GM12878 (cell line): ENCODE measurements at regions not wholly inside any gene's neighbourhood (a gene's known extent, or its start where the extent isn't known, plus 50 kb on each side); places are given as distances from the start of the nearest gene placed in this dataset.

Source experiments
- ATAC-seq: fragments of 200-7000 bp; cut with Tn5 transposase; 3 replicates; pipeline ENCODE4 v1.9.1; 2020; ENCODE audit warnings: mild to moderate bottlenecking, moderate library complexity
- BruUV-seq: library from RNA; stranded (reverse); fragments of 400-500 nt; replicated peaks from 2 replicates; lab custom pipeline; 2021; lab: Mats Ljungman, UMichigan
- CTCF ChIA-PET: fragments of 300-600 bp; sonication (Branson Sonifier 250); formaldehyde crosslinking; extraction: SDS; loops from one replicate; lab custom pipeline; 2021; ENCODE audit warnings: inconsistent platforms; lab: Yijun Ruan, JAX
- POLR2A ChIA-PET: fragments of 350-600 bp; formaldehyde crosslinking; extraction: SDS; loops from one replicate; lab custom pipeline; 2021; ENCODE audit warnings: inconsistent platforms; lab: Charles Lee
- RAD21 ChIA-PET: fragments of 300-600 bp; sonication (Branson Sonifier 250); formaldehyde crosslinking; loops from one replicate; lab custom pipeline; 2023; ENCODE audit warnings: antibody characterized with exemption; ENCODE audit not compliant: unreplicated experiment; lab: Charles Lee
- SMC1A ChIA-PET: fragments of 300-600 bp; sonication (Branson Sonifier 250); formaldehyde crosslinking; loops from one replicate; lab custom pipeline; 2023; ENCODE audit not compliant: unreplicated experiment, uncharacterized antibody; lab: Charles Lee
- DNase-seq: peaks from one replicate; pipeline ENCODE4 v3.0.0-alpha.2; 2011; ENCODE audit warnings: low read depth, low spot score
- FAIRE-seq: peaks from 3 replicates; lab custom pipeline; 2011; peaks lifted over from hg19 to GRCh38; lab: Jason Lieb, UNC
- H2AFZ ChIP-seq: 2 replicates; pipeline ENCODE4 v1.6.0; 2011; ENCODE audit warnings: low read depth, low read length, control low read depth; ENCODE audit not compliant: control insufficient read depth
- H3K27ac ChIP-seq: 2 replicates; pipeline ENCODE4 v1.5.1; 2011; ENCODE audit warnings: control low read depth; ENCODE audit not compliant: control insufficient read depth, insufficient read depth
- H3K27me3 ChIP-seq, 2 experiments: replicated peaks in 1 of 2; 2 replicates each; pipeline versions ENCODE4 v1.6.0 to v1.6.1; 2011; ENCODE audit warnings: low read length in 1 of 2; ENCODE audit not compliant: control insufficient read depth in 2 of 2, insufficient read depth in 2 of 2
- H3K36me3 ChIP-seq, 2 experiments: 2 replicates each; pipeline ENCODE4 v1.5.1; 2011; ENCODE audit warnings: low read length in 1 of 2; ENCODE audit not compliant: control insufficient read depth in 2 of 2, insufficient read depth in 2 of 2
- H3K4me1 ChIP-seq: 2 replicates; pipeline ENCODE4 v1.6.1; 2011; ENCODE audit warnings: mild to moderate bottlenecking, low read length, moderate library complexity, mixed read lengths; ENCODE audit not compliant: control insufficient read depth, insufficient read depth
- H3K4me2 ChIP-seq: 2 replicates; pipeline ENCODE4 v1.6.0; 2011; ENCODE audit warnings: control low read depth; ENCODE audit not compliant: control insufficient read depth, insufficient read depth
- H3K4me3 ChIP-seq: fragments of 200-600 bp; sonication (generic); 2 replicates; pipeline ENCODE4 v1.5.1; 2016
- H3K79me2 ChIP-seq: 2 replicates; pipeline ENCODE4 v1.6.0; 2011; ENCODE audit warnings: low read length; ENCODE audit not compliant: control insufficient read depth, insufficient read depth
- H3K9ac ChIP-seq: 2 replicates; pipeline ENCODE4 v1.8.0; 2011; ENCODE audit warnings: low read length, control low read depth, mixed read lengths; ENCODE audit not compliant: control insufficient read depth, insufficient read depth
- H3K9me3 ChIP-seq: replicated peaks from 3 replicates; pipeline ENCODE4 v1.5.1; 2011; ENCODE audit warnings: mild to moderate bottlenecking, low read length; ENCODE audit not compliant: control insufficient read depth, insufficient read depth
- H4K20me1 ChIP-seq: 2 replicates; pipeline ENCODE4 v1.6.0; 2011; ENCODE audit not compliant: control insufficient read depth, insufficient read depth
- CHD1 ChIP-seq: IDR thresholded peaks from 2 replicates; pipeline ENCODE4 v1.6.1; 2012; ENCODE audit warnings: low read depth, low read length, improper control_type of control experiment
- CREB1 ChIP-seq: IDR thresholded peaks from 2 replicates; pipeline ENCODE4 v1.6.1; 2012; ENCODE audit warnings: low read depth, mild to moderate bottlenecking, inconsistent platforms
- E2F8 ChIP-seq: fragments of 450-650 bp; IDR thresholded peaks from 2 replicates; pipeline ENCODE4 v1.6.1; 2018; ENCODE audit warnings: mild to moderate bottlenecking, low read depth, moderate library complexity; ENCODE audit not compliant: partially characterized antibody
- ESRRA ChIP-seq: IDR thresholded peaks from 2 replicates; pipeline ENCODE4 v1.6.1; 2012; ENCODE audit warnings: mild to moderate bottlenecking, low read length, improper control_type of control experiment
- FOXK2 ChIP-seq: fragments of 450-650 bp; IDR thresholded peaks from 2 replicates; pipeline ENCODE4 v1.6.1; 2017; ENCODE audit warnings: mild to moderate bottlenecking, moderate library complexity
- GATAD2B ChIP-seq: fragments of 450-650 bp; conservative IDR thresholded peaks from 2 replicates; pipeline ENCODE4 v1.6.1; 2017; ENCODE audit warnings: low read depth, mild to moderate bottlenecking, moderate library complexity
- IRF4 ChIP-seq: IDR thresholded peaks from 2 replicates; pipeline ENCODE4 v1.6.1; 2011; ENCODE audit warnings: low read depth, low read length
- PAX5 ChIP-seq: IDR thresholded peaks from 2 replicates; pipeline ENCODE4 v1.6.1; 2011; ENCODE audit warnings: low read depth, low read length, borderline replicate concordance
- PBX3 ChIP-seq: IDR thresholded peaks from 2 replicates; pipeline ENCODE4 v1.6.1; 2011; ENCODE audit warnings: mild to moderate bottlenecking, low read depth, low read length, moderate library complexity; ENCODE audit not compliant: insufficient replicate concordance
- POU2F2 ChIP-seq: IDR thresholded peaks from 3 replicates; pipeline ENCODE4 v1.6.1; 2011; ENCODE audit warnings: low read depth, mild to moderate bottlenecking, low read length, borderline replicate concordance
- RAD51 ChIP-seq: fragments of 450-650 bp; IDR thresholded peaks from 2 replicates; pipeline ENCODE4 v1.6.1; 2016; ENCODE audit warnings: moderate library complexity, mild to moderate bottlenecking, inconsistent platforms
- SIX5 ChIP-seq: IDR thresholded peaks from 2 replicates; pipeline ENCODE4 v1.6.1; 2011; ENCODE audit warnings: mild to moderate bottlenecking, low read depth, low read length, moderate library complexity; ENCODE audit not compliant: severe bottlenecking
- SUPT20H ChIP-seq: IDR thresholded peaks from 2 replicates; pipeline ENCODE4 v1.6.1; 2011; ENCODE audit warnings: low read depth, mild to moderate bottlenecking, low read length, moderate library complexity, borderline replicate concordance; ENCODE audit not compliant: control insufficient read depth
- USF2 ChIP-seq: IDR thresholded peaks from 2 replicates; pipeline ENCODE4 v1.6.1; 2011; ENCODE audit warnings: low read depth, low read length, improper control_type of control experiment, borderline replicate concordance
- ZZZ3 ChIP-seq: IDR thresholded peaks from 2 replicates; pipeline ENCODE4 v1.6.1; 2011; ENCODE audit warnings: low read depth; ENCODE audit not compliant: control insufficient read depth, insufficient read length
- WGBS: methylation state at CpG from one replicate; pipeline ENCODE4 v1.1.6; 2016; ENCODE audit warnings: low lambda C conversion rate; ENCODE audit not compliant: insufficient replicate concordance, insufficient coverage; ENCODE audit errors: missing lambda C conversion rate; 5-methylcytosine and 5-hydroxymethylcytosine counted together
- in situ Hi-C: fragments of 300-500 bp; cut with MboI; formaldehyde crosslinking; loops from 9 replicates; pipeline ENCODE4 v1.14.3; 2018; ENCODE audit warnings: mixed read lengths
- intact Hi-C: fragments of 100-400 bp; cut with micrococcal nuclease; formaldehyde crosslinking; loops from one replicate; pipeline ENCODE4 v1.14.2; 2022; ENCODE audit not compliant: unreplicated experiment

GRCh38 chr5:2603272-2603575, 148.3 kb downstream of the IRX2 start:
- FAIRE-seq: no peak

More at GRCh38 chr5:2603272-2603575, 148.3 kb downstream of the IRX2 start:
- WGBS: 15% methylated on average over 5 of the region's 5 CpGs
- no peaks in the 10 kb centered on the region for H3K27me3 ChIP-seq
- H2AFZ ChIP-seq: no peak overlapping the region
- no peak for DNase-seq
- no peaks in the 10 kb centered on the region for H3K36me3 ChIP-seq
- TF ChIP-seq RAD51 (no peak), PAX5 (no peak), CHD1 (no peak), ESRRA (no peak), FOXK2 (no peak), ZZZ3 (no peak), USF2 (no peak), POU2F2 (no peak), IRF4 (no peak), PBX3 (no peak), SIX5 (no peak), SUPT20H (no peak), CREB1 (no peak), GATAD2B (no peak), E2F8 (no peak)
- ChIA-PET SMC1A (no interaction called here), RAD21 (no interaction called here), POLR2A (no interaction called here), CTCF (no interaction called here)
- intact Hi-C loops (no loop called here), in situ Hi-C loops (no loop called here)
- no peak overlapping the region for H3K27ac ChIP-seq
- H3K9ac ChIP-seq: no peak overlapping the region
- no peaks in the 10 kb centered on the region for H3K4me1 ChIP-seq
- no peak overlapping the region for H3K4me2 ChIP-seq
- no peak for ATAC-seq
- no TSS peak for BruUV-seq
- H3K9me3 ChIP-seq: no peaks in the 10 kb centered on the region
- no peaks in the 10 kb centered on the region for H3K79me2 ChIP-seq
- H4K20me1 ChIP-seq: no peaks in the 10 kb centered on the region
- no peak overlapping the region for H3K4me3 ChIP-seq
